ENCODE measurements at regions not wholly inside any gene's neighbourhood (a gene's known extent, or its start where the extent isn't known, plus 50 kb on each side); places are given as distances from the start of the nearest gene placed in this dataset.

DNA sequence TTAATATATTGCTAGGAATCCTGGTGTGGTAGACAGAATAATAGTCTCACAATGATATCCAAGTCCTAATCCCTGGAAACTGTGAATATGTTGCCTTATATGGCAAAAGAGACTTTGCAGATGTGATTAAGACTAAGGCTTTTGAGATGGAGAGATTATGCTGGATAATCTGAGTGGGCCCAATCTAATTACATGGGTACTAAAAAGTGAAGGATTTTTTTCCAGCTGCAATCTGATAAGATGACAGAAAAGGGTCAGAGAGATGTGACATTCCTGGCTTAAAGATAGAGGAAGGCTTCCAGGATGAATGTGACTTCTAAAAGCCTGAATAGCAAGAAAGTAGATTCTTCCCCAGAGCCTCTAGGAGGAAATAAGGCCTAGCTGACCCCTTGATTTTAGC, 80.7 kb upstream of the MPDZ start:
- TF ChIP-seq, protein P1, sequence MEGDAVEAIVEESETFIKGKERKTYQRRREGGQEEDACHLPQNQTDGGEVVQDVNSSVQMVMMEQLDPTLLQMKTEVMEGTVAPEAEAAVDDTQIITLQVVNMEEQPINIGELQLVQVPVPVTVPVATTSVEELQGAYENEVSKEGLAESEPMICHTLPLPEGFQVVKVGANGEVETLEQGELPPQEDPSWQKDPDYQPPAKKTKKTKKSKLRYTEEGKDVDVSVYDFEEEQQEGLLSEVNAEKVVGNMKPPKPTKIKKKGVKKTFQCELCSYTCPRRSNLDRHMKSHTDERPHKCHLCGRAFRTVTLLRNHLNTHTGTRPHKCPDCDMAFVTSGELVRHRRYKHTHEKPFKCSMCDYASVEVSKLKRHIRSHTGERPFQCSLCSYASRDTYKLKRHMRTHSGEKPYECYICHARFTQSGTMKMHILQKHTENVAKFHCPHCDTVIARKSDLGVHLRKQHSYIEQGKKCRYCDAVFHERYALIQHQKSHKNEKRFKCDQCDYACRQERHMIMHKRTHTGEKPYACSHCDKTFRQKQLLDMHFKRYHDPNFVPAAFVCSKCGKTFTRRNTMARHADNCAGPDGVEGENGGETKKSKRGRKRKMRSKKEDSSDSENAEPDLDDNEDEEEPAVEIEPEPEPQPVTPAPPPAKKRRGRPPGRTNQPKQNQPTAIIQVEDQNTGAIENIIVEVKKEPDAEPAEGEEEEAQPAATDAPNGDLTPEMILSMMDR (IDR thresholded peaks at IDR 0.05; ENCODE audit: low read length): no peak
- TF ChIP-seq EZH2phosphoT487 (IDR thresholded peaks at IDR 0.05; ENCODE audit: low read length): no peak
